K562 (cell line): ENCODE measurements at regions not wholly inside any gene's neighbourhood (a gene's known extent, or its start where the extent isn't known, plus 50 kb on each side); places are given as distances from the start of the nearest gene placed in this dataset.

Experiments
- HNRNPH1 ChIP-seq: fragments of 200-400 bp; formaldehyde crosslinking; optimal IDR thresholded peaks from 2 replicates; pipeline ENCODE3; 2017; ENCODE audit warnings: low read depth, mild to moderate bottlenecking, low read length, moderate library complexity
- RAD51 ChIP-seq: fragments of 450-650 bp; IDR thresholded peaks from 2 replicates; pipeline ENCODE4 v1.7.1; 2016; ENCODE audit warnings: low read depth, mild to moderate bottlenecking, borderline replicate concordance

DNA sequence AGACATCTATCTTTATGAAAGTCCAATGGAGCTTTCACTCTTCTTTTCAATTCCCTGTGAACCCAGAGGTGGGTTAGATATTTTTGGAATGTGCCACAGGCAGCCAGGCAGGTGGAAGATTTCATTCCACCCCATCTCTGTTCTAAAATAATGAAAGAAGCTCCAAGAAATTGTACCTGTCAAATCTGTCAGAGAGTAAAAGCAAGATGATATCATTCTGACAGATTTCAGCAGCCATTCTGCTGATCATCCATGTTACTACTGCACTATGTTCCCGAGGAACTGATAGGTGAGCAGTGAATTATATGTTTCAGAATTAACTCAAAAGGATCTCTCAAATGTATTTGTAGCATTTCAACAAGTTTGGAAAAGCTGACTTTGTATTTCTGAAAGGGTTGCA, 339.5 kb upstream of the SPANXN4 start:
- TF ChIP-seq RAD51 (no peak), HNRNPH1 (no peak)
